Upper lobe of right lung (tissue), 1 donor: ENCODE measurements at regions not wholly inside any gene's neighbourhood (a gene's known extent, or its start where the extent isn't known, plus 50 kb on each side); places are given as distances from the start of the nearest gene placed in this dataset.
A peak's percentile ranks its signal among the peaks of the same experiment; 100 is the strongest.
"Not testable (repeated sequence)": the region's sequence is repeated elsewhere in the genome, so short reads cannot be mapped to it uniquely, and the experiment has no call there.

Source experiments
- ATAC-seq: fragments of 200-7000 bp; cut with Tn5 transposase; one replicate; pipeline ENCODE4 v1.9.1; 2020; ENCODE audit warnings: mild to moderate bottlenecking, moderate library complexity
- DNase-seq: peaks from one replicate; pipeline ENCODE4 v3.0.0-alpha.2; 2020
- H3K27ac ChIP-seq: fragments of 200-600 bp; one replicate; pipeline ENCODE4 v1.8.0; 2022
- H3K27me3 ChIP-seq: fragments of 200-600 bp; one replicate; pipeline ENCODE4 v1.8.0; 2022; ENCODE audit warnings: mild to moderate bottlenecking
- H3K36me3 ChIP-seq: fragments of 200-600 bp; one replicate; pipeline ENCODE4 v1.8.0; 2022
- H3K4me1 ChIP-seq: fragments of 200-600 bp; one replicate; pipeline ENCODE4 v1.8.0; 2022
- H3K4me3 ChIP-seq: fragments of 200-600 bp; one replicate; pipeline ENCODE4 v1.8.0; 2022; ENCODE audit warnings: mild to moderate bottlenecking
- H3K9me3 ChIP-seq: fragments of 200-600 bp; one replicate; pipeline ENCODE4 v1.8.0; 2022
- CTCF ChIP-seq: fragments of 200-600 bp; IDR thresholded peaks from one replicate; pipeline ENCODE4 v1.8.0; 2022; ENCODE audit warnings: antibody characterized with exemption
- intact Hi-C: fragments of 100-400 bp; cut with DNase I; formaldehyde crosslinking; loops from one replicate; pipeline ENCODE4 v1.11.0; 2022
- donor health status: DM: no; HTN: yes; CAD: no; lungs with severe emphysema.

DNA sequence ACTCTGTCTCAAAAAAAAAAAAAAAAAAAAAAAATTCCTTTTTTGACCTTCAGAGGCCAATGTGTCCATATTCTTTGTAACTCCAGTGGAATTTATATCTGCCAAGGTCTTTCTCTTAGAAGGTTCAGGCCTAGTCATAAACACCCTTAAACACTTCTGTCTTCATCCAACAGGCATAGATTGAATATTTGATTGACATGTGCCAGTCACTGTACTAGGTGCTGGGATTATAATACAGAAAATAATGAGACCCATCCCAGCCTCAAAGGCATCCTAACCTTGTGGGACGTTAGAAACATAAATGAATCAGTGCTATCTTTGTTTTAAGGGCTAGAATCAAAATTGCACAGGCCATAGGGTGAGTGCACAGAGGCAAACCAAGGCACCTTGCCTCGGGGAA is 62.9 kb upstream of the SERBP1 start:
- Histone ChIP-seq H3K4me1 (no peaks in the 10 kb centered on the region), H3K27me3 (no peaks in the 10 kb centered on the region), H3K27ac (no peak overlapping the region), H3K9me3 (no peaks in the 10 kb centered on the region), H3K36me3 (no peaks in the 10 kb centered on the region), H3K4me3 (no peak overlapping the region)
- intact Hi-C loops, result no loop called here
- ATAC-seq (no peak), DNase-seq (no peak)
- no peak for TF ChIP-seq CTCF

DNA sequence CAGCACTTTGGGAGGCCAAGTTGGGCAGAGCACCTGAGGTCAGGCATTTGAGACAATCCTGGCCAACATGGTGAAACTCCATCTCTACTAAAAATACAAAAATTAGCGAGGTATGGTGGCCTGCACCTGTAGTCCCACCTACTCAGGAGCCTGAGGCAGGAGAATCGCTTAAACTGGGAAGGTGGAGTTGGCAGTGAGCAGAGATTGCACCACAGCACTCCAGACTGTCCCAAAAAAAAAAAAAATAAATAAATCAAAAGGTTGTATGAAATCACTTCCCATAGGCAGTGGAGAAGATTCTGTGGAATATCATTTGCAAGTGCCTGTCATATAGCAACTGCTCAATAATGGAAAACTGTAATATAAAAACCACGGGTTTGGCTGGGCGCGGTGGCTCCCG is 65.1 kb upstream of the SERBP1 start:
- intact Hi-C loops, result no loop called here
- no peaks in the 10 kb centered on the region for H3K27me3 ChIP-seq
- no peaks in the 10 kb centered on the region for H3K36me3 ChIP-seq
- DNase-seq (no peak), ATAC-seq (no peak)
- no peaks in the 10 kb centered on the region for H3K9me3 ChIP-seq
- no peak overlapping the region for H3K4me3 ChIP-seq
- TF ChIP-seq CTCF, result no peak
- H3K4me1 ChIP-seq, result peaks cover 2% of the 10 kb centered on the region
- no peak overlapping the region for H3K27ac ChIP-seq

GRCh38 chr1:67496329-67496728 is 66.1 kb upstream of the SERBP1 start:
- DNase-seq (no peak), ATAC-seq (no peak)
- H3K4me1 ChIP-seq, result peaks cover 3% of the 10 kb centered on the region
- intact Hi-C loops, result no loop called here
- no peaks in the 10 kb centered on the region for H3K9me3 ChIP-seq
- H3K27ac ChIP-seq, result no peak overlapping the region
- no peak overlapping the region for H3K4me3 ChIP-seq
- no peak for TF ChIP-seq CTCF
- H3K27me3 ChIP-seq, result no peaks in the 10 kb centered on the region
- H3K36me3 ChIP-seq, result no peaks in the 10 kb centered on the region

GRCh38 chr1:67500413-67500959 is 70.3 kb upstream of the SERBP1 start:
- no peak overlapping the region for H3K4me3 ChIP-seq
- H3K27ac ChIP-seq, result no peak overlapping the region
- peaks cover 3% of the 10 kb centered on the region for H3K4me1 ChIP-seq
- no peaks in the 10 kb centered on the region for H3K27me3 ChIP-seq
- TF ChIP-seq CTCF, result peak; percentile 99
- ATAC-seq, result peak; percentile 100
- peak; percentile 90 for DNase-seq
- no peaks in the 10 kb centered on the region for H3K9me3 ChIP-seq
- H3K36me3 ChIP-seq, result no peaks in the 10 kb centered on the region
- intact Hi-C loops, result loop anchor here (10.0 kb wide), 1 partner anchor 156 kb away; no protein-coding TSS in a partner anchor

DNA sequence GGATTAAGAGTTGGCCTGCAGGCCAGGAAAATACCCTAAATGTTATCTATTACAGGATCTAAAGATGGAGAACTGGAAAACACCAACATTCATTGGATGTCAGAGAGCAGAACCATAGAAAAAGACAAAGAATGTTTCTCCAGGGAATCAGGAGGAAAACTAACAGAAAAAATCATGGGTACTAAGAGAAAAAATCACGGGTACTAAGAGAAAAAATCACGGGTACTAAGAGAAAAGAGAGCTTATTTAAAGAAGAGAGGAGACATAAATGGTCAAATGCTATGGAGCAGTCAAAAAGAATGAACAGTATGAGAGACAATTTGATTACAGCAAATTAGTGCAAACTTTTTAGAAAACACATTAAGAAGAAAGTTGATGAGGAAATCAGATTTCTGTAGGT is 73.8 kb upstream of the SERBP1 start:
- intact Hi-C loops, result loop anchor here (10.0 kb wide), 1 partner anchor 159 kb away; no protein-coding TSS in a partner anchor
- ATAC-seq (no peak), DNase-seq (no peak)
- Histone ChIP-seq H3K27ac (no peak overlapping the region), H3K27me3 (no peaks in the 10 kb centered on the region), H3K9me3 (no peaks in the 10 kb centered on the region), H3K36me3 (no peaks in the 10 kb centered on the region), H3K4me1 (peaks cover 3% of the 10 kb centered on the region), H3K4me3 (no peak overlapping the region)
- no peak for TF ChIP-seq CTCF

DNA sequence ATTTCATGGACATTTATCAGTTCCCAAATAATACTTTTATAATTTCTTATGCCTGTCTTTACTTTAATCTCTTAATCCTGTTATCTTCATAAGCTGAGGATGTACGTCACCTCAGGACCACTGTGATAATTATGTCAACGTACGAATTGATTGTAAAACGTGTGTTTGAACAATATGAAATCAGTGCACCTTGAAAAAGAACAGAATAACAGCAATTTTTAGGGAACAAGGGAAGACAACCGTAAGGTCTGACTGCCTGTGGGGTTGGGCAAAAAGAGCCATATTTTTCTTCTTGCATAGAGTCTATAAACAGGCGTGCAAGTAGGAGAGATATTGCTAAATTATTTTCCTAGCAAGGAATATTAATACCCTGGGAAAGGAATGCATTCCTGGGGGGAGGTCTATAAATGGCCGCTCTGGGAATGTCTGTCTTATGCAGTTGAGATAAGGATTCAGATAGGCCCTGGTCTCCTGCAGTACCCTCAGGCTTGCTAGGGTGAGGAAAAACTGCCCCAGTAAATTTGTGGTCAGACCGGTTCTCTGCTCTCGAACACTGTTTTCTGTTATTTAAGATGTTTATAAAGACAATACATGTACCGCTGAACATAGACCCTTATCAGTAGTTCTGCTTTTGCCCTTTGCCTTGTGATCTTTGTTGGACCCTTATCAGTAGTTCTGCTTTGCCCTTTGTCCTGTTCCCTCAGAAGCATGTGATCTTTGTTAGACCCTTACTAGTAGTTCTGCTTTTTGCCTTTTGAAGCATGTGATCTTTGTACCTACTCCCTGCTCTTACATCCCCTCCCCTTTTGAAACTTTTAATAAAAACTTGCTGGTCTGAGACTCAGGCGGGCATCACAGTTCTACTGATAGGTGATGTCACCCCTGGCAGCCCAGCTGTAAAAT is 83.4 kb upstream of the SERBP1 start:
- H3K4me1 ChIP-seq, H3K9me3 ChIP-seq, H3K36me3 ChIP-seq, intact Hi-C loops, H3K27me3 ChIP-seq, DNase-seq, ATAC-seq, H3K4me3 ChIP-seq, H3K27ac ChIP-seq: not testable (repeated sequence)
